ENCODE measurements at regions not wholly inside any gene's neighbourhood (a gene's known extent, or its start where the extent isn't known, plus 50 kb on each side); places are given as distances from the start of the nearest gene placed in this dataset.
A peak's percentile ranks its signal among the peaks of the same experiment; 100 is the strongest.

GRCh38 chr11:45067966-45068365 is 78.5 kb upstream of the PRDM11 start:
- DNase-seq, result no peak

- no peak for DNase-seq
These were observed 75.2 kb upstream of the PRDM11 start for GRCh38 chr11:45071232-45071631.

GRCh38 chr11:45073685-45074141 is 72.7 kb upstream of the PRDM11 start:
- DNase-seq, result no peak

DNA sequence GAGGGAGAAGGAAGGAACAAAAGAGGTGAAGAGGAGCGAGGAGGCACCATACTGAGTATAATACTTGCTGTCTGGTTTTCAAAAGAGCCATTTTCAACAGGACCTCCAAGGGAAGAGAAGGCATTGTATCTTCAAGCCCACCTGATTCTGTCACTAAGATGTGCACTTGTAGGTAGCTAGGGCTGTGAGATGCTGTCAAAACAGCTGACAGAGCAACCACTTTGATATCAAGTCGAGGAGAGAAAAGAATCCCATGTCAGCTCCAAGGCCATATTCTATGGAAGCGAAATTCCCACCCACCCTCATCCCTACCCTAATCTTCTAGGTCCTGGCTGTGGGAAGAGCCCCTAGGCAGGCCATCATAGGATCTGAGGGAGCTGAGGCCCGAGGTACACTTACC is 70.9 kb upstream of the PRDM11 start:
- DNase-seq, result no peak

- DNase-seq, result no peak
These were observed 70.5 kb upstream of the PRDM11 start for GRCh38 chr11:45075952-45076351.

- DNase-seq, result no peak
These were observed 69.7 kb upstream of the PRDM11 start for GRCh38 chr11:45076761-45077160.

- DNase-seq, result no peak
These were observed 68.0 kb upstream of the PRDM11 start for GRCh38 chr11:45078236-45079074.

DNA sequence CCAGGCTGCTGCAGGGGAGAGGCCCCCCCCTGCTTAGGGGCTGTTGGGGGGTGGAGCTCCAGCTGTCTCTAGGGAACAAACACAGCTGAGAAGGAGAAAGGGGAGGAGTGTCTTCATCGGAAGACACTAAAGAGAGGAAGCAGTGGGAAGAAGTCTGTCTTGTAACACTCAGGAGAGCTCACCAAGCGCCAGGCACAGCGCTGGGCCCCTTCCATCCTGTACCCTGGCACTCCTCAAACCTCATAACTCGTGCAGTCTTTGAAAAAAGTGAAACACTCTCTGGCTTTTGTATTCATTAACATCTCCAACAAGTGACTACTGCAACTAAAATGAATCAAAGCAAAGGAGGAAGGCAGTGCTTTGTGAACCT is 67.4 kb upstream of the PRDM11 start:
- no peak for DNase-seq

DNA sequence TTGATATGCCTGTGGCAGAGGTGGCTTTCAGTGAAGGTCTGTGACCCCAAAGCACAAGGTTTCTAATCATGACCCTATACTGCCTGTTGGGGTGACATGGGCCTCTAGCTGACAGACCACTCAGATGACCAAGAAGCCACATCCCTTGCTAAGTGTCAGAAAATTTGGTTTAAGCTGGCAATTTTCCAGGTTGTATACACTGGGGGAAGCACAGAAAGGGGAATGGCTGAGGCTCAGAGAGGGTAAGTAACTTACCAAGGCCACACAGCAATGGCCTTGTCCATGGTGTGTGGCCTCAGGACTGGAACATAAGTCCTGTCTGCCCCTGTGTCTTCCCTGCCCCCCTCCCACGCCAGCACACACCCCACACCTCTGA is 66.9 kb upstream of the PRDM11 start:
- DNase-seq, result no peak

- DNase-seq, result no peak
These were observed 66.3 kb upstream of the PRDM11 start for GRCh38 chr11:45079943-45080719.

DNA sequence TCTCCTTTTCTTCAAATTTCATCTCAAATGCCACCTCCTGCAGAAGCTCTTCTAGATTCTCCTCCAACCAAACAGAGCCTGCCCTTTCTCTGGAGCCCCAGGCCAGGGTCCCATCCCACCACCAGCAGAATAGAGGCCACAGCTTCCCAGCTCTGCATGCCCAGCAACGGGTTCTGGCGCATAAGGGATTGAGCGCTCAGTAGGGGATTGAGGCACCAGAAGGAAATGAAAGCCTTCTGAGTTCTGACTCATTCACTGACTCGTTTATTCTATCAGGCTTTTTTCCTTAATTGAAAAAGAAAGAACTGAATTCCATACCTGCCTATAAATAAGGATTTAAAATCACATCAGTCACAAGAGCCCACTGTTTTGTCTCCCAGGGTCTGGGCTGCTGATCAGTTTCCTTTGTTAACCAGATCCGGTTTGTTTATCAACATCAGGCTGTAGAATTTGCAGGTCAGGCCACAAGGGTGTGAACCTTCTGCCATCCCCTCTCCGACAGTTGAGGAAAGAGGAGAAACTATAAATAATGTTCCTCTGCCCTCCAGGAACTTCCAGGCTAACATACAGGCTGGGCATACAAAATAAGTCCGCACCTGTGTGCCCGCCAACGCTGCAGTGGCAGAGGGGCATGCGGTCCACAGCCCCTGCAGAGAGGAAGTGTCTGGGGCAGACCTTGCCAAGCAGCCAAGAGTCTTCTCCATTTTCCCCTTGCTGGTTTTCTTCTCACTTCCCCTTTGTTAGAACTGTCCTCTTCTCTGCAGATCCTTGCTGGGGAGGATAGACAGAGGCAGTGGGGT is 63.5 kb upstream of the PRDM11 start:
- DNase-seq, result no peak

DNA sequence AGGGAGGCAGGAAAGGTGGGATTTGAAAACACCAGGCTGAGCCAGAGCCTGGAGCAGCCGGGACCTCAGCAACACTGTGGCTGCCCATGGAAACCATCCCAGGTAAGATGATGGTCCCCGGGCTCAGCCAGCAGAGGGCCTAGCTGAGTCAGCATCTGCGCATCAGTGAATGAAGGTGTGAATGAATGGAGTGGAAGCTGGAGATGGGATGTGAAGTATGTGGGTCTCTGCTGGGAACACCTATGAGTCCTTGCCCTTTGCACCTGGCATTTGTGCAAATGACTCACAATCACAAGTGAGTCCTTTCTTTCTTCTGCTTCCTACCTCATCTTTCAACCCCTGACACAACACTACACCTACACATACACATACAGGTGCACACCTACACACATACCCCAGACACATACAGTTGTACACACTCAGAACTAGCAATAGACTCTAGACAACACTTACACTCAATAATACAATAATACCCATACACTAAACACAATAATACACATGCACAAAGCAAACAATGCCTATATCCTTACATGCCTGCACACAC is 62.8 kb upstream of the PRDM11 start:
- DNase-seq, result no peak

GRCh38 chr11:45085646-45086501 is 60.6 kb upstream of the PRDM11 start:
- DNase-seq, result no peak

- DNase-seq, result no peak
These were observed 59.9 kb upstream of the PRDM11 start for GRCh38 chr11:45086526-45086925.

GRCh38 chr11:45087086-45087899 is 59.1 kb upstream of the PRDM11 start:
- peak; percentile 26 for DNase-seq

DNA sequence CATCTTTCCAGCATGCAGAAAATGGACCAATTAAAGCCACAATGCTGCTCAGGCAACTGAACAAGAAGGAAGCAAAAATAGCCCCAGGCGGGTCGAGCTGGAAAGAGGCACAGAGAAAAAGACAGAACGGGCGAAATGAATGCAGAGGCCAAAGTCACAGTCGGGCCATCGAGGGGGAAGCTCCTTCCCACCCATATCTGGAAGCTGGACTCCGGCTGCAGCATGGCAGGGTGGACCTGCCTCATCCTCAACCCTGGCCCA is 58.6 kb upstream of the PRDM11 start:
- DNase-seq, result no peak

- no peak for DNase-seq
These were observed 57.2 kb upstream of the PRDM11 start for GRCh38 chr11:45089251-45089650.

GRCh38 chr11:45089676-45090499 is 56.6 kb upstream of the PRDM11 start:
- no peak for DNase-seq

GRCh38 chr11:45090607-45091006 is 55.8 kb upstream of the PRDM11 start:
- DNase-seq, result no peak

DNA sequence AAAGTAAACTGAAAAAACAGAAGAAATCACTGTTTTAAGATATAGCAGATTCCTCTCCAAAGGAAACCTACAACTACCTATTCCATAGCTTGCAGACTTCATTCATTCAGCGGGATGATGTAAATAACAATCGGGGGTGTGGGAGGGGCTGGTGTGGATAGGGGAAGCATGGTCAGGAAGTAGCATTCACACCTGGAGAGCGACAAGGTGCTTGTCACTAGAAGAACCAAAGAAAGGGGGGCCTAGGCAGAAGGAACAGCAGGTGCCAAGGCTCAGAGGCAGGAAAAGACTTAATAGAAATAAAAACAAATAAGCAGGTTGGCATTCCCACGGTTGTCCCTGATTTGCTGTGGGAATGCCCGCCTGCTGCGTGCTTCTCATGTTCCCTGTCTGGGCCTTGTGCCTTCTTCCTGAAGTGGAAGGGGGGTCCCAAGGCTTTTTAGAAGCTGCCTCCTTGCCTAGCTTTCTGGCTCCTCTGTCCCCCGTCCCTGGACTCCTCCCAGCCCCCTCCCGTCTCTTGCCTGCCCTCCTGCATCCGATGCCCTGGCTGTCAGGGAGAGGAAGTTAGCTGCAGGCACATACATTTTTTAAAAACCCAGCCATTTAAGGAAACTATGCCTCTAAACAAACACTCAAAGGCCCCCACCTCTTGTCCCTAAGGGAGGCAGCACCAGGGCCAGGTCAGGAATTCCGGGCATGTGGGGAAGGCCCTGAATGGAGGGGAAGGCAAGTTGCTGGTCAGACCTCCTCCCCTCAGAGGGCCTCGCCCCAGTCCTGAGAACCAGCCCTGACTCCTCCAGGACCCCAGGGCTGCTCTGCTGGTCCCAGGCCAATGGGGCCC is 54.7 kb upstream of the PRDM11 start:
- DNase-seq, result no peak

All from NCI-H1417 treated with DMSO at 0.1 percent for 48 hours (cell line).